ENCODE measurements at regions not wholly inside any gene's neighbourhood (a gene's known extent, or its start where the extent isn't known, plus 50 kb on each side); places are given as distances from the start of the nearest gene placed in this dataset.

DNA sequence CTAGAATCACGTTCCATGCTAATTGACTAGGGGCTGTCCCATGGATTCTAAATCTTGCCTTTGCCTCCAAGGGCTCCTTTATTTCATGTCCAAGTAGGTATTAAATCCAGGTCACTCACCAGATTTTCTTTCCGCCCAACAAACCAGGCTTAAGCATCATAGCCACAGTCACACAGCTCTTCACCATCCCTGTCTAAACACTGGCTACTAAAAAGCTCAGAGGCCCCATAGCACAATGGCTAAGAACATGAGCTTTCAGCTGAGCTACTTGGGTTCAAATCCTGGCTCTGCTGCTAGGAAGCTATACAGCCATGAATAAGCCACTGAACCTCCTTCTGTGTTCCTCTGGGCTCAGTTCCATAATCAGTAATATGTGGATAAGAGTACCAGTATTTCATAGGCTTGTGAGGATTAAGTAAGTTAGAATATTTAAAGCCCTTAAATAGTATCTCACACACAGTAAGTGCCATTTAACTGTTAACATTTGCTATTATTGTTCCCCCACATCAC lies 277.2 kb upstream of the GJB5 start:
- TF ChIP-seq CTCF (IDR thresholded peaks at IDR 0.05; ENCODE audit: low read depth, low read length, missing input control) (no peak), HNF4A (conservative IDR thresholded peaks at IDR 0.05) (no peak), RXRA (IDR thresholded peaks at IDR 0.05) (no peak), ZBTB33 (IDR thresholded peaks at IDR 0.05) (no peak), SP1 (IDR thresholded peaks at IDR 0.05) (no peak), GABPA (IDR thresholded peaks at IDR 0.05 in 1 of 2, conservative IDR thresholded peaks at IDR 0.05 in 1 of 2) (no peak), RAD21 (IDR thresholded peaks at IDR 0.05) (no peak), MAX (IDR thresholded peaks at IDR 0.05) (no peak), ATF3 (IDR thresholded peaks at IDR 0.05) (no peak), REST (IDR thresholded peaks at IDR 0.05) (no peak), TAF1 (conservative IDR thresholded peaks at IDR 0.05) (no peak), FOXA1 (IDR thresholded peaks at IDR 0.05) (no peak)

Data from liver (tissue), 3 donors.